Fibroblast of villous mesenchyme (primary cell): ENCODE measurements at regions not wholly inside any gene's neighbourhood (a gene's known extent, or its start where the extent isn't known, plus 50 kb on each side); places are given as distances from the start of the nearest gene placed in this dataset.
A peak's percentile ranks its signal among the peaks of the same experiment; 100 is the strongest.

Experiments
- DNase-seq: peaks from one replicate; pipeline ENCODE4 v3.0.0-alpha.2; 2010; ENCODE audit warnings: low read depth
- H3K4me3 ChIP-seq: 2 replicates; pipeline ENCODE4 v1.5.1; 2011; ENCODE audit warnings: low read depth, mild to moderate bottlenecking, low read length
- TF ChIP-seq, protein P1 (sequence below): IDR thresholded peaks from 2 replicates; pipeline ENCODE4 v1.5.1; 2012; ENCODE audit warnings: low read depth, mild to moderate bottlenecking, low read length; ENCODE audit not compliant: insufficient read depth

DNA sequence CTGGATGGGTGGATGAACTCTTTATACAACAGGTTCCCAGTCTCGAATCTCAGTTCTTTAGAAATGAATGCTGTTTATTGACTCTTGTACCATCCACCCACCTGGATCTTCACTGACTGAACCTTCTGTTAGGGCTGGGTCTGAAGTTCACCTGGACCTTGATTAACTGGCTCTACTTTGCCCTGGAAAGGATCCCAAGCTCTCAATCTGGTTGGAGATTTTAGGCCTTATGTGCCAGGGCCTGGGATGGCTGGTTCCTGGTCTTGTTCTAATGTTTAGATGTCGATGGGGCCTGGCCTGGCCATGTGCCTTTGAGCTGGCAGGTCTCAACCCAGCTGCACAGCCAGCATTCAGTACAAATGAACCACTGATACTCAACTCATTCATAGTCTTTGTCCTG lies 76.5 kb upstream of the MED13L start:
- H3K4me3 ChIP-seq = no peak overlapping the region
- DNase-seq = no peak
- TF ChIP-seq, protein P1, sequence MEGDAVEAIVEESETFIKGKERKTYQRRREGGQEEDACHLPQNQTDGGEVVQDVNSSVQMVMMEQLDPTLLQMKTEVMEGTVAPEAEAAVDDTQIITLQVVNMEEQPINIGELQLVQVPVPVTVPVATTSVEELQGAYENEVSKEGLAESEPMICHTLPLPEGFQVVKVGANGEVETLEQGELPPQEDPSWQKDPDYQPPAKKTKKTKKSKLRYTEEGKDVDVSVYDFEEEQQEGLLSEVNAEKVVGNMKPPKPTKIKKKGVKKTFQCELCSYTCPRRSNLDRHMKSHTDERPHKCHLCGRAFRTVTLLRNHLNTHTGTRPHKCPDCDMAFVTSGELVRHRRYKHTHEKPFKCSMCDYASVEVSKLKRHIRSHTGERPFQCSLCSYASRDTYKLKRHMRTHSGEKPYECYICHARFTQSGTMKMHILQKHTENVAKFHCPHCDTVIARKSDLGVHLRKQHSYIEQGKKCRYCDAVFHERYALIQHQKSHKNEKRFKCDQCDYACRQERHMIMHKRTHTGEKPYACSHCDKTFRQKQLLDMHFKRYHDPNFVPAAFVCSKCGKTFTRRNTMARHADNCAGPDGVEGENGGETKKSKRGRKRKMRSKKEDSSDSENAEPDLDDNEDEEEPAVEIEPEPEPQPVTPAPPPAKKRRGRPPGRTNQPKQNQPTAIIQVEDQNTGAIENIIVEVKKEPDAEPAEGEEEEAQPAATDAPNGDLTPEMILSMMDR = no peak

- TF ChIP-seq, protein P1 = no peak
- H3K4me3 ChIP-seq = no peak overlapping the region
- DNase-seq = no peak
Observed at GRCh38 chr12:116354534-116354933, 77.0 kb upstream of the MED13L start.

GRCh38 chr12:116354950-116355783 lies 77.7 kb upstream of the MED13L start:
- TF ChIP-seq, protein P1 = no peak
- no peak for DNase-seq

GRCh38 chr12:116358536-116358892 lies 81.0 kb upstream of the MED13L start:
- peak overlapping the region; percentile 7 for H3K4me3 ChIP-seq
- no peak for DNase-seq
- TF ChIP-seq, protein P1 = no peak

More at GRCh38 chr12:116354950-116355783, 77.7 kb upstream of the MED13L start:
- H3K4me3 ChIP-seq = no peak overlapping the region

DNA sequence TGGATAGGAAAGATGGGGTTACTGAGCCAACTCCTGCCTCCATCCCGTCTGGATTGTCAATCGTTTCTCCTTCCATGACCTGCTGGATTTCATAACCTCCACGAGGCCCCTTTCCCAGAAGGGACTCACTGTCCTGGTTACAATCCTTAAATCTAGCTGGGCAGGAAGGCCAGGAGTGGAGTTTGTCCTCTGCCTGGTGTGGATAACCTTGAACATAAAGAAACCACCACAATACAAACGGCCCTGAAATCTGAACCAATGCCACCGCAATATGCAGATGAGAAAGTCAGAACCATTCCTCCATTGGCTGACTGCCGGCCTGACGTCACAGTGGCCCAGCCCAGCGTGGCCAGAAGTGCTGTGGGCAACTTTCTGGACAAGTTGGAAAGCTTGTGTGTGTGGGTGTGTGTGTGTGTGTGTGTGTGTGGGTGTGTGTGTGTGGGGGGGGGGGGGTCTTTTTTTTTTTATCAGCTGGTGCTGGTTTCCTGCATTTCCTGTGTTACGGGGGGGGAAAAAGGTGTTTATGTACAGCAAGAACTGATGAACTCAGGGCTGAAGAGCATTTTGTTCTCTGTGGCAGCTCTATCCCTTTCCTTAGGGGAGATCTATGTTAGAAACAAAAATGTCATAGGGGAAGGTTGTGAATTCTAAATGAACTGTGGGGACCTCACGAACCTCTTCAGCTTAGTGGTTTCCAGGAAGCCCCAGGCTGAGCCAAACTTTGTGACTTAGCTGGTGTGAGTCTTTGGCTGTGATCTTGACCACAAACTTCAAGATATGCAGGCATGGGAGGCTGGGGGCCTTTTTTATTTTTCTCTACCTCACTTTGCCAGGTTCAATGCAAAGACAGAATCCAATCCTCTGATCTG lies 81.6 kb upstream of the MED13L start:
- peak; percentile 98 for DNase-seq
- peak overlapping the region; percentile 7 for H3K4me3 ChIP-seq
- TF ChIP-seq, protein P1 = no peak

GRCh38 chr12:116360579-116361413 lies 83.3 kb upstream of the MED13L start:
- H3K4me3 ChIP-seq = no peak overlapping the region
- TF ChIP-seq, protein P1 = no peak
- no peak for DNase-seq
